K562 (cell line): ENCODE measurements at regions not wholly inside any gene's neighbourhood (a gene's known extent, or its start where the extent isn't known, plus 50 kb on each side); places are given as distances from the start of the nearest gene placed in this dataset.

Experiments
- ATAC-seq: fragments of 200-7000 bp; cut with Tn5 transposase; 3 replicates; pipeline ENCODE4 v1.9.1; 2020; ENCODE audit warnings: moderate library complexity
- BruUV-seq: library from RNA; stranded (reverse); fragments of 400-500 nt; replicated peaks from 2 replicates; lab custom pipeline; 2021; lab: Mats Ljungman, UMichigan
- CTCF ChIA-PET: fragments of 300-600 bp; formaldehyde crosslinking; extraction: SDS; loops from one replicate; lab custom pipeline; 2021; ENCODE audit warnings: low intra/inter-chr PET ratio; lab: Yijun Ruan, JAX
- POLR2A ChIA-PET: fragments of 300-600, 350-650 bp; sonication (Branson Sonifier 250); formaldehyde crosslinking; extraction: SDS; loops from one replicate; lab custom pipeline; 2021; ENCODE audit warnings: antibody characterized with exemption, inconsistent platforms; lab: Yijun Ruan, JAX
- DNase-seq, 4 experiments: peaks; one replicate each; pipeline versions ENCODE4 v3.0.0 to v3.0.0-alpha.2; 2011 to 2018; ENCODE audit warnings: low spot score in 3 of 4, mixed read lengths in 3 of 4; ENCODE audit errors: extremely low read depth in 1 of 4
- FAIRE-seq: peaks from 2 replicates; lab custom pipeline; 2011; peaks lifted over from hg19 to GRCh38; lab: Jason Lieb, UNC
- H2AFZ ChIP-seq: 2 replicates; pipeline ENCODE4 v1.6.0; 2011; ENCODE audit warnings: low read depth, low read length, control low read depth, inconsistent platforms
- H3K27ac ChIP-seq: fragments of 200-600 bp; 3 replicates; pipeline ENCODE4 v1.8.0; 2011; ENCODE audit warnings: low read depth, mild to moderate bottlenecking, control low read depth, inconsistent platforms, low read length, moderate library complexity, mixed read lengths; ENCODE audit errors: extremely low read depth
- H3K27me3 ChIP-seq, 2 experiments: fragments of 300-600 bp in 1 of 2; 2 replicates in 1 of 2; 3 replicates in 1 of 2; pipeline versions ENCODE4 v1.6.0 to v1.8.0; 2011; ENCODE audit warnings: inconsistent platforms in 2 of 2, low read length in 2 of 2, mild to moderate bottlenecking in 1 of 2, mixed read lengths in 1 of 2, moderate library complexity in 1 of 2; ENCODE audit not compliant: control insufficient read depth in 2 of 2, insufficient read depth in 2 of 2
- H3K36me3 ChIP-seq: fragments of 300-600 bp; 3 replicates; pipeline ENCODE4 v1.8.0; 2011; ENCODE audit warnings: mild to moderate bottlenecking, low read length, inconsistent platforms; ENCODE audit not compliant: control insufficient read depth, insufficient read depth
- H3K4me1 ChIP-seq, 2 experiments: fragments of 200-600 bp in 1 of 2; replicated peaks in 1 of 2; 2 replicates in 1 of 2; 3 replicates in 1 of 2; pipeline versions ENCODE4 v1.5.1 to v1.8.0; 2011; ENCODE audit warnings: inconsistent platforms in 2 of 2, low read length in 2 of 2, mild to moderate bottlenecking in 1 of 2, mixed read lengths in 1 of 2, moderate library complexity in 1 of 2; ENCODE audit not compliant: control insufficient read depth in 2 of 2, insufficient read depth in 2 of 2
- H3K4me2 ChIP-seq: 2 replicates; pipeline ENCODE4 v1.6.1; 2011; ENCODE audit warnings: low read length, control low read depth, inconsistent platforms, mixed read lengths; ENCODE audit not compliant: insufficient read depth
- H3K4me3 ChIP-seq: fragments of 200-600 bp; sonication (generic), shearing (Covaris generic); 2 replicates; pipeline ENCODE4 v1.5.1; 2016; ENCODE audit warnings: control low read depth, inconsistent platforms
- H3K79me2 ChIP-seq: fragments of 200-600 bp; 3 replicates; pipeline ENCODE4 v1.8.0; 2011; ENCODE audit warnings: low read length, inconsistent platforms; ENCODE audit not compliant: control insufficient read depth, insufficient read depth
- H3K9ac ChIP-seq, 2 experiments: 2 replicates each; pipeline versions ENCODE4 v1.6.0 to v1.6.1; 2011; ENCODE audit warnings: low read depth in 2 of 2, low read length in 2 of 2, control low read depth in 1 of 2, inconsistent platforms in 1 of 2, mild to moderate bottlenecking in 1 of 2, mixed read lengths in 1 of 2; ENCODE audit not compliant: insufficient read depth in 1 of 2
- H3K9me1 ChIP-seq: one replicate; pipeline ENCODE4 v1.6.0; 2011; ENCODE audit warnings: inconsistent platforms, mild to moderate bottlenecking, low read length, moderate library complexity; ENCODE audit not compliant: control insufficient read depth, insufficient read depth
- H3K9me3 ChIP-seq: replicated peaks from 2 replicates; pipeline ENCODE4 v1.5.1; 2011; ENCODE audit warnings: low read depth, low read length, inconsistent platforms; ENCODE audit not compliant: control insufficient read depth, insufficient read depth
- H4K20me1 ChIP-seq: replicated peaks from 2 replicates; pipeline ENCODE4 v1.6.1; 2011; ENCODE audit warnings: low read length, inconsistent platforms, mixed read lengths; ENCODE audit not compliant: control insufficient read depth, insufficient read depth
- ARNT ChIP-seq, 2 experiments: fragments of 450-650 bp; IDR thresholded peaks; 2 replicates each; pipeline ENCODE4 v1.6.1; 2016; ENCODE audit warnings: mild to moderate bottlenecking in 1 of 2
- CBX8 ChIP-seq: fragments of 200-600 bp; sonication (generic); IDR thresholded peaks from 2 replicates; pipeline ENCODE4 v1.6.1; 2012; ENCODE audit warnings: borderline replicate concordance, mixed run types, low read depth, mild to moderate bottlenecking, moderate library complexity, mixed read lengths, low read length, control low read depth, inconsistent platforms; ENCODE audit not compliant: poor library complexity, severe bottlenecking; ENCODE audit errors: extremely low read depth
- IRF2 ChIP-seq: sonication (generic); formaldehyde crosslinking; IDR thresholded peaks from 2 replicates; pipeline ENCODE4 v1.8.1; 2022; ENCODE audit warnings: mild to moderate bottlenecking, missing genetic modification reagents
- KAT7 ChIP-seq: sonication (generic); formaldehyde crosslinking; IDR thresholded peaks from 2 replicates; pipeline ENCODE4 v1.8.0; 2022; ENCODE audit warnings: missing genetic modification reagents, mild to moderate bottlenecking, borderline replicate concordance
- MLX ChIP-seq, 2 experiments: fragments of 450-650 bp in 1 of 2; sonication (generic) in 1 of 2; formaldehyde crosslinking; conservative IDR thresholded peaks; 2 replicates each; pipeline versions ENCODE4 v1.4.0 to v1.8.1; 2020 to 2022; ENCODE audit warnings: mild to moderate bottlenecking in 1 of 2, missing genetic modification reagents in 1 of 2
- MNT ChIP-seq, 2 experiments: fragments of 450-650 bp; conservative IDR thresholded peaks; 2 replicates each; pipeline ENCODE4 v1.6.1; 2017; ENCODE audit warnings: mild to moderate bottlenecking in 2 of 2, moderate library complexity in 2 of 2
- NCOA6 ChIP-seq: fragments of 450-650 bp; IDR thresholded peaks from 2 replicates; pipeline ENCODE4 v1.6.1; 2017; ENCODE audit warnings: mild to moderate bottlenecking
- NR3C1 ChIP-seq: sonication (generic); formaldehyde crosslinking; IDR thresholded peaks from 2 replicates; pipeline ENCODE4 v1.8.1; 2022; ENCODE audit warnings: missing genetic modification reagents
- NR4A1 ChIP-seq, 2 experiments: fragments of 250-450 bp in 1 of 2; fragments of 450-650 bp in 1 of 2; sonication (Bioruptor Pico) in 1 of 2; IDR thresholded peaks; 2 replicates each; pipeline versions ENCODE4 v1.4.0 to v1.6.1; 2016 to 2020; ENCODE audit warnings: mild to moderate bottlenecking in 2 of 2, missing compliant biosample characterization in 1 of 2, missing genetic modification characterization in 1 of 2, moderate library complexity in 1 of 2
- SIN3A ChIP-seq, 2 experiments: fragments of 150-350 bp in 1 of 2; IDR thresholded peaks; 2 replicates each; pipeline ENCODE4 v1.6.1; 2011 to 2016; ENCODE audit warnings: borderline replicate concordance in 2 of 2, low read depth in 2 of 2, low read length in 2 of 2, mild to moderate bottlenecking in 2 of 2, moderate library complexity in 2 of 2; ENCODE audit not compliant: control insufficient read depth in 1 of 2
- SMARCA4 ChIP-seq: fragments of 450-650 bp; IDR thresholded peaks from 2 replicates; pipeline ENCODE4 v1.6.1; 2016
- SNIP1 ChIP-seq: fragments of 450-650 bp; IDR thresholded peaks from 2 replicates; pipeline ENCODE4 v1.7.1; 2017; ENCODE audit warnings: low read depth, mild to moderate bottlenecking
- TAF1 ChIP-seq: IDR thresholded peaks from 2 replicates; pipeline ENCODE4 v1.6.1; 2011; ENCODE audit warnings: mild to moderate bottlenecking, low read length, moderate library complexity; ENCODE audit not compliant: insufficient read depth, control insufficient read depth, severe bottlenecking; ENCODE audit errors: extremely low read depth
- ZBTB12 ChIP-seq: fragments of 250-450 bp; sonication (Bioruptor Pico); IDR thresholded peaks from 2 replicates; pipeline ENCODE4 v1.4.0; 2020
- ZKSCAN8 ChIP-seq: fragments of 200-800 bp; sonication (Bioruptor generic); IDR thresholded peaks from 2 replicates; pipeline ENCODE4 v1.6.1; 2016; ENCODE audit warnings: missing genetic modification characterization, missing compliant biosample characterization
- ZNF263 ChIP-seq: sonication (generic); formaldehyde crosslinking; IDR thresholded peaks from 2 replicates; pipeline ENCODE4 v1.8.0; 2022; ENCODE audit warnings: mild to moderate bottlenecking, missing genetic modification reagents, borderline replicate concordance
- ZNF586 ChIP-seq: fragments of 450-650 bp; formaldehyde crosslinking; conservative IDR thresholded peaks from 2 replicates; pipeline ENCODE4 v1.4.0; 2020; ENCODE audit warnings: mild to moderate bottlenecking, moderate library complexity
- WGBS: fragments of 100-300 bp; shearing (Covaris generic); methylation state at CpG from one replicate; pipeline ENCODE4 v1.1.6; 2016; ENCODE audit warnings: low coverage, mixed read lengths; ENCODE audit not compliant: insufficient coverage; ENCODE audit errors: missing lambda C conversion rate; 5-methylcytosine and 5-hydroxymethylcytosine counted together
- in situ Hi-C: fragments of 300-500 bp; cut with MboI; formaldehyde crosslinking; loops from 4 replicates; pipeline ENCODE4 v1.15.0; 2018; ENCODE audit warnings: inconsistent platforms, mixed read lengths
- intact Hi-C: fragments of 100-400 bp; cut with micrococcal nuclease; formaldehyde crosslinking; loops from 2 replicates; pipeline ENCODE4 v1.14.2; 2022

- no peaks in the 10 kb centered on the region for H3K4me1 ChIP-seq
- DNase-seq, result no peak
- H2AFZ ChIP-seq, result no peak overlapping the region
- H3K9me3 ChIP-seq, result no peaks in the 10 kb centered on the region
- BruUV-seq, result no TSS peak
- H3K4me2 ChIP-seq, result no peak overlapping the region
- ChIA-PET POLR2A (no interaction called here), CTCF (no interaction called here)
- intact Hi-C loops (loop anchor here (5.0 to 10.0 kb wide), 4 partner anchors 186 to 776 kb away; no protein-coding TSS in a partner anchor), in situ Hi-C loops (loop anchor here (25.0 kb wide), 1 partner anchor 529 kb away; no protein-coding TSS in a partner anchor)
- no peaks in the 10 kb centered on the region for H3K9me1 ChIP-seq
- WGBS, result 4% methylated on average over 2 of the region's 2 CpGs
- no peak overlapping the region for H3K4me3 ChIP-seq
- no peaks in the 10 kb centered on the region for H4K20me1 ChIP-seq
- ATAC-seq, result no peak
- H3K27me3 ChIP-seq, result peaks cover 0 to 3% of the 10 kb centered on the region in 2 experiments; a peak in 1 of 5 replicates
- no peaks in the 10 kb centered on the region for H3K79me2 ChIP-seq
- H3K27ac ChIP-seq, result no peak overlapping the region
- FAIRE-seq, result no peak
- no peak overlapping the region for H3K9ac ChIP-seq
- H3K36me3 ChIP-seq, result no peaks in the 10 kb centered on the region
- no peak for TF ChIP-seq MLX (CRISPR knock-in tag; conservative IDR thresholded peaks at IDR 0.05)
- no peak for TF ChIP-seq MNT (conservative IDR thresholded peaks at IDR 0.05)
- TF ChIP-seq SNIP1, result no peak
- no peak for TF ChIP-seq ZKSCAN8
- no peak for TF ChIP-seq SIN3A (IDR thresholded peaks at IDR 0.05; ENCODE audit: borderline replicate concordance in 2 of 2, control insufficient read depth in 1 of 2, low read depth in 2 of 2, low read length in 2 of 2)
- TF ChIP-seq TAF1, result no peak
- TF ChIP-seq NR3C1 (CRISPR knock-in tag), result no peak
- no peak for TF ChIP-seq SMARCA4
- no peak for TF ChIP-seq ZBTB12
- no peak for TF ChIP-seq NR4A1 (CRISPR knock-in tag; IDR thresholded peaks at IDR 0.05)
- no peak for TF ChIP-seq NR4A1 (tag; IDR thresholded peaks at IDR 0.05)
- no peak for TF ChIP-seq KAT7 (CRISPR knock-in tag)
- no peak for TF ChIP-seq NCOA6
- no peak for TF ChIP-seq ARNT (IDR thresholded peaks at IDR 0.05)
- TF ChIP-seq ZNF263 (CRISPR knock-in tag), result no peak
- TF ChIP-seq CBX8, result no peak
- no peak for TF ChIP-seq ZNF586 (CRISPR knock-in tag)
- TF ChIP-seq IRF2, result no peak
Measured at GRCh38 chr2:57908736-57909161, 137.9 kb upstream of the VRK2 start.
